T-cell (primary cell): ENCODE measurements at regions not wholly inside any gene's neighbourhood (a gene's known extent, or its start where the extent isn't known, plus 50 kb on each side); places are given as distances from the start of the nearest gene placed in this dataset.

ENCODE experiments used
- ATAC-seq, 4 experiments: fragments of 200-7000 bp in 3 of 4; fragments of 150-1000 bp in 1 of 4; cut with Tn5 transposase; replicated peaks in 1 of 4; 1 replicate in 3 of 4; 2 replicates in 1 of 4; pipeline ENCODE4 v1.10.0; 2021; ENCODE audit warnings: moderate library complexity in 3 of 4, mild to moderate bottlenecking in 2 of 4, moderate number of reproducible peaks in 1 of 4
- CTCF ChIA-PET, 2 donors: fragments of 300-600 bp; sonication (Branson Sonifier 250); formaldehyde crosslinking; loops; one replicate each; lab custom pipeline; 2022; ENCODE audit warnings: antibody characterized with exemption in 2 of 2; lab: Charles Lee
- POLR2A ChIA-PET, 2 donors: fragments of 300-600 bp; sonication (Branson Sonifier 250); formaldehyde crosslinking; loops; one replicate each; lab custom pipeline; 2022; ENCODE audit warnings: antibody characterized with exemption in 2 of 2; lab: Charles Lee
- DNase-seq, 35 experiments: peaks; one replicate each; pipeline versions ENCODE4 v3.0.0 to v3.0.0-alpha.2; 2013 to 2023
- H3K27ac ChIP-seq: one replicate; pipeline ENCODE4 v1.5.1; 2013; ENCODE audit warnings: low read length
- H3K27me3 ChIP-seq, 2 experiments: replicated peaks in 1 of 2; 1 replicate in 1 of 2; 2 replicates in 1 of 2; pipeline versions ENCODE4 v1.6.1 to v1.7.0; 2013; ENCODE audit warnings: low read length in 1 of 2, mixed read lengths in 1 of 2; ENCODE audit not compliant: control insufficient read depth in 2 of 2, insufficient read depth in 2 of 2; ENCODE audit errors: extremely low read depth in 1 of 2
- H3K36me3 ChIP-seq, 2 donors: 1 replicate in 1 of 2; 2 replicates in 1 of 2; pipeline versions ENCODE4 v1.6.1 to v1.7.0; 2013; ENCODE audit warnings: low read length in 1 of 2; ENCODE audit not compliant: control insufficient read depth in 2 of 2, insufficient read depth in 1 of 2; ENCODE audit errors: extremely low read depth in 1 of 2
- H3K4me1 ChIP-seq, 2 experiments: 1 replicate in 1 of 2; 2 replicates in 1 of 2; pipeline versions ENCODE4 v1.6.1 to v1.7.0; 2013; ENCODE audit warnings: low read length in 2 of 2, mixed read lengths in 1 of 2; ENCODE audit not compliant: insufficient read depth in 2 of 2, control insufficient read depth in 1 of 2; ENCODE audit errors: extremely low read depth in 1 of 2
- H3K4me3 ChIP-seq, 2 donors: 1 replicate in 1 of 2; 2 replicates in 1 of 2; pipeline versions ENCODE4 v1.5.1 to v1.7.0; 2013; ENCODE audit warnings: mild to moderate bottlenecking in 2 of 2, low read length in 1 of 2, moderate library complexity in 1 of 2; ENCODE audit not compliant: control insufficient read depth in 1 of 2; ENCODE audit errors: extremely low read depth in 1 of 2
- H3K9me3 ChIP-seq: 2 replicates; pipeline ENCODE4 v1.7.0; 2013
- H3K27ac Mint-ChIP-seq, 2 donors: one replicate each; pipeline ENCODE4 v1.8.0; 2020 to 2021; ENCODE audit warnings: mild to moderate bottlenecking in 2 of 2, mixed read lengths in 2 of 2
- H3K27me3 Mint-ChIP-seq, 2 donors: one replicate each; pipeline ENCODE4 v1.8.0; 2021 to 2022; ENCODE audit warnings: mixed read lengths in 2 of 2
- H3K36me3 Mint-ChIP-seq: one replicate; pipeline ENCODE4 v1.8.0; 2021; ENCODE audit warnings: mixed read lengths
- H3K4me1 Mint-ChIP-seq, 3 donors: one replicate each; pipeline ENCODE4 v1.8.0; 2020 to 2022; ENCODE audit warnings: mixed read lengths in 3 of 3, mild to moderate bottlenecking in 1 of 3
- H3K4me3 Mint-ChIP-seq, 3 donors: one replicate each; pipeline ENCODE4 v1.8.0; 2020 to 2022; ENCODE audit warnings: mild to moderate bottlenecking in 3 of 3, mixed read lengths in 3 of 3, moderate library complexity in 3 of 3
- H3K9me3 Mint-ChIP-seq, 3 donors: one replicate each; pipeline ENCODE4 v1.8.0; 2020 to 2022; ENCODE audit warnings: mixed read lengths in 3 of 3
- WGBS: methylation state at CpG from one replicate; pipeline ENCODE4 v1.1.5; 2013; ENCODE audit warnings: missing lambda C conversion rate; ENCODE audit not compliant: insufficient coverage; 5-methylcytosine and 5-hydroxymethylcytosine counted together

GRCh38 chr20:11473983-11474382, 443.7 kb upstream of the BTBD3 start:
- no peaks in the 10 kb centered on the region for H3K36me3 ChIP-seq
- no peak overlapping the region for H3K27ac ChIP-seq
- H3K4me1 ChIP-seq: no peaks in the 10 kb centered on the region
- H3K27me3 Mint-ChIP-seq: no peaks in the 10 kb centered on the region
- H3K27ac Mint-ChIP-seq: no peak overlapping the region
- CTCF ChIA-PET: no interaction called here
- DNase-seq (no peak), ATAC-seq (no peak)
- POLR2A ChIA-PET: no interaction called here
- H3K36me3 Mint-ChIP-seq: no peaks in the 10 kb centered on the region
- no peak overlapping the region for H3K4me3 ChIP-seq
- H3K4me1 Mint-ChIP-seq: no peaks in the 10 kb centered on the region
- H3K4me3 Mint-ChIP-seq: no peak overlapping the region
- H3K27me3 ChIP-seq: no peaks in the 10 kb centered on the region
- no peaks in the 10 kb centered on the region for H3K9me3 ChIP-seq
- peaks cover 18 to 30% (median 20%) of the 10 kb centered on the region in 3 donors for H3K9me3 Mint-ChIP-seq

GRCh38 chr20:11483697-11484096, 434.0 kb upstream of the BTBD3 start:
- Histone ChIP-seq H3K36me3 (no peaks in the 10 kb centered on the region), H3K27ac (no peak overlapping the region), H3K4me1 (no peaks in the 10 kb centered on the region), H3K9me3 (no peaks in the 10 kb centered on the region), H3K27me3 (no peaks in the 10 kb centered on the region), H3K4me3 (no peak overlapping the region)
- H3K27ac Mint-ChIP-seq: no peak overlapping the region
- no peaks in the 10 kb centered on the region for H3K4me1 Mint-ChIP-seq
- DNase-seq: no peak
- ATAC-seq: no peak
- H3K27me3 Mint-ChIP-seq: no peaks in the 10 kb centered on the region
- no CpG with 5 or more reads among the region's 1 CpG for WGBS
- H3K9me3 Mint-ChIP-seq: peaks cover 6 to 10% (median 9%) of the 10 kb centered on the region in 3 donors
- H3K4me3 Mint-ChIP-seq: no peak overlapping the region
- ChIA-PET CTCF (no interaction called here), POLR2A (no interaction called here)
- no peaks in the 10 kb centered on the region for H3K36me3 Mint-ChIP-seq

GRCh38 chr20:11484479-11484878, 433.2 kb upstream of the BTBD3 start:
- Mint-ChIP-seq H3K27me3 (no peaks in the 10 kb centered on the region), H3K27ac (no peak overlapping the region), H3K9me3 (peaks cover 6 to 10% (median 7%) of the 10 kb centered on the region in 3 donors), H3K4me1 (no peaks in the 10 kb centered on the region), H3K36me3 (no peaks in the 10 kb centered on the region), H3K4me3 (no peak overlapping the region)
- no peak overlapping the region for H3K4me3 ChIP-seq
- H3K36me3 ChIP-seq: no peaks in the 10 kb centered on the region
- H3K27me3 ChIP-seq: no peaks in the 10 kb centered on the region
- ATAC-seq (no peak), DNase-seq (no peak)
- no CpG with 5 or more reads among the region's 1 CpG for WGBS
- ChIA-PET CTCF (no interaction called here), POLR2A (no interaction called here)
- H3K9me3 ChIP-seq: no peaks in the 10 kb centered on the region
- no peak overlapping the region for H3K27ac ChIP-seq
- H3K4me1 ChIP-seq: no peaks in the 10 kb centered on the region

GRCh38 chr20:11492386-11492785, 425.3 kb upstream of the BTBD3 start:
- Histone ChIP-seq H3K4me3 (no peak overlapping the region), H3K36me3 (no peaks in the 10 kb centered on the region), H3K4me1 (no peaks in the 10 kb centered on the region), H3K27ac (no peak overlapping the region), H3K9me3 (no peaks in the 10 kb centered on the region), H3K27me3 (no peaks in the 10 kb centered on the region)
- POLR2A ChIA-PET: no interaction called here
- H3K36me3 Mint-ChIP-seq: no peaks in the 10 kb centered on the region
- no peak overlapping the region for H3K27ac Mint-ChIP-seq
- H3K4me3 Mint-ChIP-seq: no peak overlapping the region
- no peaks in the 10 kb centered on the region for H3K27me3 Mint-ChIP-seq
- CTCF ChIA-PET: no interaction called here
- DNase-seq (no peak), ATAC-seq (no peak)
- peaks cover 2 to 16% (median 4%) of the 10 kb centered on the region in 3 donors for H3K9me3 Mint-ChIP-seq
- no peaks in the 10 kb centered on the region for H3K4me1 Mint-ChIP-seq

GRCh38 chr20:11492846-11493245, 424.8 kb upstream of the BTBD3 start:
- H3K4me3 ChIP-seq: no peak overlapping the region
- no peak for DNase-seq
- H3K4me1 ChIP-seq: no peaks in the 10 kb centered on the region
- H3K9me3 ChIP-seq: no peaks in the 10 kb centered on the region
- no peaks in the 10 kb centered on the region for H3K36me3 Mint-ChIP-seq
- CTCF ChIA-PET: no interaction called here
- no peak overlapping the region for H3K27ac Mint-ChIP-seq
- H3K27me3 Mint-ChIP-seq: no peaks in the 10 kb centered on the region
- POLR2A ChIA-PET: no interaction called here
- no peak overlapping the region for H3K27ac ChIP-seq
- H3K27me3 ChIP-seq: no peaks in the 10 kb centered on the region
- no peaks in the 10 kb centered on the region for H3K4me1 Mint-ChIP-seq
- H3K4me3 Mint-ChIP-seq: no peak overlapping the region
- no peak for ATAC-seq
- H3K36me3 ChIP-seq: no peaks in the 10 kb centered on the region
- H3K9me3 Mint-ChIP-seq: peaks cover 2 to 16% (median 4%) of the 10 kb centered on the region in 3 donors

- ChIA-PET POLR2A (no interaction called here), CTCF (no interaction called here)
- no peaks in the 10 kb centered on the region for H3K27me3 Mint-ChIP-seq
- H3K27ac ChIP-seq: no peak overlapping the region
- no peaks in the 10 kb centered on the region for H3K36me3 ChIP-seq
- no peak for DNase-seq
- H3K36me3 Mint-ChIP-seq: no peaks in the 10 kb centered on the region
- no peak overlapping the region for H3K4me3 Mint-ChIP-seq
- no peaks in the 10 kb centered on the region for H3K27me3 ChIP-seq
- no peaks in the 10 kb centered on the region for H3K4me1 Mint-ChIP-seq
- no peak for ATAC-seq
- H3K4me1 ChIP-seq: no peaks in the 10 kb centered on the region
- H3K4me3 ChIP-seq: no peak overlapping the region
- H3K9me3 ChIP-seq: no peaks in the 10 kb centered on the region
- no CpG with 5 or more reads among the region's 2 CpGs for WGBS
- no peak overlapping the region for H3K27ac Mint-ChIP-seq
- H3K9me3 Mint-ChIP-seq: peaks cover 0 to 9% (median 5%) of the 10 kb centered on the region in 3 donors
These were observed 421.3 kb upstream of the BTBD3 start for GRCh38 chr20:11496380-11496779.

- Mint-ChIP-seq H3K9me3 (peaks cover 0 to 8% (median 5%) of the 10 kb centered on the region in 3 donors), H3K36me3 (no peaks in the 10 kb centered on the region), H3K27me3 (no peaks in the 10 kb centered on the region), H3K4me1 (no peaks in the 10 kb centered on the region), H3K4me3 (no peak overlapping the region), H3K27ac (no peak overlapping the region)
- ChIA-PET POLR2A (no interaction called here), CTCF (no interaction called here)
- no peak for DNase-seq
- Histone ChIP-seq H3K27me3 (no peaks in the 10 kb centered on the region), H3K4me1 (no peaks in the 10 kb centered on the region), H3K27ac (no peak overlapping the region), H3K9me3 (no peaks in the 10 kb centered on the region), H3K36me3 (no peaks in the 10 kb centered on the region), H3K4me3 (no peak overlapping the region)
- ATAC-seq: no peak
- no CpG with 5 or more reads among the region's 1 CpG for WGBS
These were observed 420.1 kb upstream of the BTBD3 start for GRCh38 chr20:11497545-11497944.
